GM23338 (cell line): ENCODE measurements at regions not wholly inside any gene's neighbourhood (a gene's known extent, or its start where the extent isn't known, plus 50 kb on each side); places are given as distances from the start of the nearest gene placed in this dataset.
A peak's percentile ranks its signal among the peaks of the same experiment; 100 is the strongest.

ENCODE experiments used
- ATAC-seq: fragments of 200-7000 bp; cut with Tn5 transposase; 3 replicates; pipeline ENCODE4 v1.9.1; 2020
- DNase-seq: peaks from one replicate; pipeline ENCODE4 v3.0.0-alpha.2; 2015; ENCODE audit warnings: low spot score
- H2AFZ ChIP-seq: fragments of 200-600 bp; sonication (generic); 2 replicates; pipeline ENCODE4 v1.8.0; 2016; ENCODE audit warnings: antibody characterized with exemption, mild to moderate bottlenecking, moderate library complexity
- H3F3A ChIP-seq: fragments of 200-600 bp; sonication (generic); replicated peaks from 2 replicates; pipeline ENCODE4 v1.8.0; 2017; ENCODE audit warnings: antibody characterized with exemption, mixed run types, low read depth
- H3K27ac ChIP-seq: fragments of 200-600 bp; sonication (generic); 2 replicates; pipeline ENCODE4 v1.6.1; 2016; ENCODE audit warnings: low read depth
- H3K27me3 ChIP-seq: fragments of 200-600 bp; sonication (generic); 2 replicates; pipeline ENCODE4 v1.8.0; 2016; ENCODE audit warnings: mild to moderate bottlenecking, mixed run types, moderate library complexity; ENCODE audit not compliant: insufficient read depth
- H3K36me3 ChIP-seq: fragments of 200-600 bp; sonication (generic); 2 replicates; pipeline ENCODE4 v1.8.0; 2016; ENCODE audit warnings: mild to moderate bottlenecking; ENCODE audit not compliant: insufficient read depth
- H3K4me1 ChIP-seq: fragments of 200-600 bp; sonication (generic); 2 replicates; pipeline ENCODE4 v1.8.0; 2016; ENCODE audit warnings: mild to moderate bottlenecking, moderate library complexity; ENCODE audit not compliant: insufficient read depth
- H3K4me2 ChIP-seq: fragments of 200-600 bp; sonication (generic); 2 replicates; pipeline ENCODE4 v1.7.1; 2017; ENCODE audit warnings: mixed run types
- H3K4me3 ChIP-seq: fragments of 200-600 bp; sonication (generic); 2 replicates; pipeline ENCODE4 v1.6.1; 2016; ENCODE audit warnings: mixed run types
- H3K79me2 ChIP-seq: fragments of 200-600 bp; sonication (generic); replicated peaks from 2 replicates; pipeline ENCODE4 v1.8.0; 2017; ENCODE audit warnings: mild to moderate bottlenecking; ENCODE audit not compliant: insufficient read depth
- H3K9me2 ChIP-seq: fragments of 200-600 bp; sonication (generic); 2 replicates; pipeline ENCODE4 v1.8.0; 2017; ENCODE audit not compliant: insufficient read depth
- H4K20me1 ChIP-seq: fragments of 200-600 bp; sonication (generic); replicated peaks from 2 replicates; pipeline ENCODE4 v1.8.0; 2017; ENCODE audit warnings: mild to moderate bottlenecking; ENCODE audit not compliant: insufficient read depth
- H3K27ac Mint-ChIP-seq: 2 replicates; pipeline ENCODE4 v1.8.0; 2020; ENCODE audit warnings: inconsistent platforms, mild to moderate bottlenecking, moderate library complexity, mixed read lengths
- H3K27me3 Mint-ChIP-seq: 3 replicates; pipeline ENCODE4 v1.8.0; 2022; ENCODE audit warnings: low read depth, mild to moderate bottlenecking, moderate library complexity, mixed read lengths, inconsistent platforms; ENCODE audit not compliant: insufficient read depth, poor library complexity
- H3K36me3 Mint-ChIP-seq: 3 replicates; pipeline ENCODE4 v1.8.0; 2021; ENCODE audit warnings: low read depth, mild to moderate bottlenecking, inconsistent platforms, moderate library complexity, mixed read lengths
- H3K4me1 Mint-ChIP-seq: 3 replicates; pipeline ENCODE4 v1.8.0; 2020; ENCODE audit warnings: mild to moderate bottlenecking, inconsistent platforms, mixed read lengths
- H3K4me3 Mint-ChIP-seq: 3 replicates; pipeline ENCODE4 v1.8.0; 2021; ENCODE audit warnings: moderate library complexity, mild to moderate bottlenecking, inconsistent platforms, mixed read lengths
- H3K9me3 Mint-ChIP-seq: 3 replicates; pipeline ENCODE4 v1.8.0; 2020; ENCODE audit warnings: moderate library complexity, mild to moderate bottlenecking, inconsistent platforms, mixed read lengths
- CREB1 ChIP-seq: fragments of 250-450 bp; sonication (Bioruptor Pico); IDR thresholded peaks from 2 replicates; pipeline ENCODE4 v1.5.0; 2020; ENCODE audit warnings: low read depth, mild to moderate bottlenecking, moderate library complexity
- EZH2 ChIP-seq: fragments of 200-600 bp; sonication (generic); IDR thresholded peaks from one replicate; pipeline ENCODE4 v1.8.0; 2017; ENCODE audit warnings: antibody characterized with exemption, mild to moderate bottlenecking, low read depth; ENCODE audit not compliant: unreplicated experiment
- EZH2phosphoT487 ChIP-seq: fragments of 200-600 bp; sonication (generic); IDR thresholded peaks from one replicate; pipeline ENCODE4 v1.8.1; 2018; ENCODE audit warnings: antibody characterized with exemption; ENCODE audit not compliant: unreplicated experiment
- JUNB ChIP-seq: IDR thresholded peaks from one replicate; pipeline ENCODE4 v1.6.1; 2016; ENCODE audit warnings: antibody characterized with exemption; ENCODE audit not compliant: unreplicated experiment
- NANOG ChIP-seq: IDR thresholded peaks from 2 replicates; pipeline ENCODE4 v1.6.1; 2016; ENCODE audit warnings: antibody characterized with exemption, borderline replicate concordance
- POLR2AphosphoS5 ChIP-seq: IDR thresholded peaks from 2 replicates; pipeline ENCODE4 v1.6.1; 2016; ENCODE audit warnings: antibody characterized with exemption, low read depth
- REST ChIP-seq: IDR thresholded peaks from one replicate; pipeline ENCODE4 v1.6.1; 2018; ENCODE audit warnings: antibody characterized with exemption; ENCODE audit not compliant: unreplicated experiment
- STAT1 ChIP-seq: IDR thresholded peaks from one replicate; pipeline ENCODE4 v1.6.1; 2016; ENCODE audit warnings: antibody characterized with exemption; ENCODE audit not compliant: unreplicated experiment
- ZNF114 ChIP-seq: fragments of 250-450 bp; sonication (Bioruptor Pico); IDR thresholded peaks from 2 replicates; pipeline ENCODE4 v1.5.0; 2020; ENCODE audit warnings: mild to moderate bottlenecking, moderate library complexity
- ZNF331 ChIP-seq: fragments of 250-450 bp; sonication (Bioruptor Pico); IDR thresholded peaks from 2 replicates; pipeline ENCODE4 v1.5.0; 2020; ENCODE audit warnings: low read depth, mild to moderate bottlenecking, moderate library complexity
- TF ChIP-seq, protein P1 (sequence below): IDR thresholded peaks from 2 replicates; pipeline ENCODE4 v1.6.1; 2016; ENCODE audit warnings: antibody characterized with exemption
- TF ChIP-seq, protein P2 (sequence below): fragments of 250-450 bp; sonication (Bioruptor Pico); IDR thresholded peaks from 2 replicates; pipeline ENCODE4 v1.5.0; 2020; ENCODE audit warnings: mild to moderate bottlenecking, moderate library complexity

GRCh38 chr3:78249294-78249693, 1209.4 kb downstream of the ROBO2 start:
- H2AFZ ChIP-seq = peak overlapping the region; percentile 92
- no peaks in the 10 kb centered on the region for H4K20me1 ChIP-seq
- H3K27me3 ChIP-seq = no peaks in the 10 kb centered on the region
- DNase-seq (no peak), ATAC-seq (no peak)
- no peak overlapping the region for H3K4me3 ChIP-seq
- no peak overlapping the region for H3K27ac ChIP-seq
- no peaks in the 10 kb centered on the region for H3K79me2 ChIP-seq
- Mint-ChIP-seq H3K36me3 (peaks cover 18% of the 10 kb centered on the region; the same call in 2 of the 3 replicates), H3K27ac (no peak overlapping the region), H3K9me3 (peaks cover 21% of the 10 kb centered on the region), H3K4me3 (no peak overlapping the region), H3K27me3 (peaks cover 1% of the 10 kb centered on the region), H3K4me1 (peaks cover 7% of the 10 kb centered on the region)
- H3F3A ChIP-seq = no peaks in the 10 kb centered on the region
- peaks cover 12% of the 10 kb centered on the region for H3K36me3 ChIP-seq
- TF ChIP-seq EZH2 (no peak), CREB1 (CRISPR knock-in tag) (no peak), ZNF331 (no peak), JUNB (no peak)
- no peaks in the 10 kb centered on the region for H3K9me2 ChIP-seq
- H3K4me1 ChIP-seq = peaks cover 3% of the 10 kb centered on the region; the same call in 1 of the 2 replicates
- no peak overlapping the region for H3K4me2 ChIP-seq

- Histone ChIP-seq H3F3A (no peaks in the 10 kb centered on the region), H4K20me1 (no peaks in the 10 kb centered on the region), H2AFZ (peak overlapping the region; percentile 69; the same call in 1 of the 2 replicates), H3K36me3 (no peaks in the 10 kb centered on the region), H3K9me2 (no peaks in the 10 kb centered on the region), H3K4me1 (peaks cover 7% of the 10 kb centered on the region), H3K27ac (no peak overlapping the region), H3K79me2 (no peaks in the 10 kb centered on the region), H3K27me3 (no peaks in the 10 kb centered on the region), H3K4me2 (no peak overlapping the region), H3K4me3 (no peak overlapping the region)
- ATAC-seq = no peak
- no peak overlapping the region for H3K27ac Mint-ChIP-seq
- no peaks in the 10 kb centered on the region for H3K27me3 Mint-ChIP-seq
- no peaks in the 10 kb centered on the region for H3K36me3 Mint-ChIP-seq
- DNase-seq = no peak
- peaks cover 19% of the 10 kb centered on the region for H3K4me1 Mint-ChIP-seq
- H3K4me3 Mint-ChIP-seq = no peak overlapping the region
- H3K9me3 Mint-ChIP-seq = no peaks in the 10 kb centered on the region
- TF ChIP-seq ZNF114 (no peak), POLR2AphosphoS5 (no peak), STAT1 (no peak), CREB1 (CRISPR knock-in tag) (no peak), REST (no peak), ZNF331 (no peak), NANOG (no peak), EZH2 (no peak), JUNB (no peak), EZH2phosphoT487 (no peak)
- TF ChIP-seq, protein P1, sequence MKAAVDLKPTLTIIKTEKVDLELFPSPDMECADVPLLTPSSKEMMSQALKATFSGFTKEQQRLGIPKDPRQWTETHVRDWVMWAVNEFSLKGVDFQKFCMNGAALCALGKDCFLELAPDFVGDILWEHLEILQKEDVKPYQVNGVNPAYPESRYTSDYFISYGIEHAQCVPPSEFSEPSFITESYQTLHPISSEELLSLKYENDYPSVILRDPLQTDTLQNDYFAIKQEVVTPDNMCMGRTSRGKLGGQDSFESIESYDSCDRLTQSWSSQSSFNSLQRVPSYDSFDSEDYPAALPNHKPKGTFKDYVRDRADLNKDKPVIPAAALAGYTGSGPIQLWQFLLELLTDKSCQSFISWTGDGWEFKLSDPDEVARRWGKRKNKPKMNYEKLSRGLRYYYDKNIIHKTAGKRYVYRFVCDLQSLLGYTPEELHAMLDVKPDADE = no peak
- TF ChIP-seq, protein P2, sequence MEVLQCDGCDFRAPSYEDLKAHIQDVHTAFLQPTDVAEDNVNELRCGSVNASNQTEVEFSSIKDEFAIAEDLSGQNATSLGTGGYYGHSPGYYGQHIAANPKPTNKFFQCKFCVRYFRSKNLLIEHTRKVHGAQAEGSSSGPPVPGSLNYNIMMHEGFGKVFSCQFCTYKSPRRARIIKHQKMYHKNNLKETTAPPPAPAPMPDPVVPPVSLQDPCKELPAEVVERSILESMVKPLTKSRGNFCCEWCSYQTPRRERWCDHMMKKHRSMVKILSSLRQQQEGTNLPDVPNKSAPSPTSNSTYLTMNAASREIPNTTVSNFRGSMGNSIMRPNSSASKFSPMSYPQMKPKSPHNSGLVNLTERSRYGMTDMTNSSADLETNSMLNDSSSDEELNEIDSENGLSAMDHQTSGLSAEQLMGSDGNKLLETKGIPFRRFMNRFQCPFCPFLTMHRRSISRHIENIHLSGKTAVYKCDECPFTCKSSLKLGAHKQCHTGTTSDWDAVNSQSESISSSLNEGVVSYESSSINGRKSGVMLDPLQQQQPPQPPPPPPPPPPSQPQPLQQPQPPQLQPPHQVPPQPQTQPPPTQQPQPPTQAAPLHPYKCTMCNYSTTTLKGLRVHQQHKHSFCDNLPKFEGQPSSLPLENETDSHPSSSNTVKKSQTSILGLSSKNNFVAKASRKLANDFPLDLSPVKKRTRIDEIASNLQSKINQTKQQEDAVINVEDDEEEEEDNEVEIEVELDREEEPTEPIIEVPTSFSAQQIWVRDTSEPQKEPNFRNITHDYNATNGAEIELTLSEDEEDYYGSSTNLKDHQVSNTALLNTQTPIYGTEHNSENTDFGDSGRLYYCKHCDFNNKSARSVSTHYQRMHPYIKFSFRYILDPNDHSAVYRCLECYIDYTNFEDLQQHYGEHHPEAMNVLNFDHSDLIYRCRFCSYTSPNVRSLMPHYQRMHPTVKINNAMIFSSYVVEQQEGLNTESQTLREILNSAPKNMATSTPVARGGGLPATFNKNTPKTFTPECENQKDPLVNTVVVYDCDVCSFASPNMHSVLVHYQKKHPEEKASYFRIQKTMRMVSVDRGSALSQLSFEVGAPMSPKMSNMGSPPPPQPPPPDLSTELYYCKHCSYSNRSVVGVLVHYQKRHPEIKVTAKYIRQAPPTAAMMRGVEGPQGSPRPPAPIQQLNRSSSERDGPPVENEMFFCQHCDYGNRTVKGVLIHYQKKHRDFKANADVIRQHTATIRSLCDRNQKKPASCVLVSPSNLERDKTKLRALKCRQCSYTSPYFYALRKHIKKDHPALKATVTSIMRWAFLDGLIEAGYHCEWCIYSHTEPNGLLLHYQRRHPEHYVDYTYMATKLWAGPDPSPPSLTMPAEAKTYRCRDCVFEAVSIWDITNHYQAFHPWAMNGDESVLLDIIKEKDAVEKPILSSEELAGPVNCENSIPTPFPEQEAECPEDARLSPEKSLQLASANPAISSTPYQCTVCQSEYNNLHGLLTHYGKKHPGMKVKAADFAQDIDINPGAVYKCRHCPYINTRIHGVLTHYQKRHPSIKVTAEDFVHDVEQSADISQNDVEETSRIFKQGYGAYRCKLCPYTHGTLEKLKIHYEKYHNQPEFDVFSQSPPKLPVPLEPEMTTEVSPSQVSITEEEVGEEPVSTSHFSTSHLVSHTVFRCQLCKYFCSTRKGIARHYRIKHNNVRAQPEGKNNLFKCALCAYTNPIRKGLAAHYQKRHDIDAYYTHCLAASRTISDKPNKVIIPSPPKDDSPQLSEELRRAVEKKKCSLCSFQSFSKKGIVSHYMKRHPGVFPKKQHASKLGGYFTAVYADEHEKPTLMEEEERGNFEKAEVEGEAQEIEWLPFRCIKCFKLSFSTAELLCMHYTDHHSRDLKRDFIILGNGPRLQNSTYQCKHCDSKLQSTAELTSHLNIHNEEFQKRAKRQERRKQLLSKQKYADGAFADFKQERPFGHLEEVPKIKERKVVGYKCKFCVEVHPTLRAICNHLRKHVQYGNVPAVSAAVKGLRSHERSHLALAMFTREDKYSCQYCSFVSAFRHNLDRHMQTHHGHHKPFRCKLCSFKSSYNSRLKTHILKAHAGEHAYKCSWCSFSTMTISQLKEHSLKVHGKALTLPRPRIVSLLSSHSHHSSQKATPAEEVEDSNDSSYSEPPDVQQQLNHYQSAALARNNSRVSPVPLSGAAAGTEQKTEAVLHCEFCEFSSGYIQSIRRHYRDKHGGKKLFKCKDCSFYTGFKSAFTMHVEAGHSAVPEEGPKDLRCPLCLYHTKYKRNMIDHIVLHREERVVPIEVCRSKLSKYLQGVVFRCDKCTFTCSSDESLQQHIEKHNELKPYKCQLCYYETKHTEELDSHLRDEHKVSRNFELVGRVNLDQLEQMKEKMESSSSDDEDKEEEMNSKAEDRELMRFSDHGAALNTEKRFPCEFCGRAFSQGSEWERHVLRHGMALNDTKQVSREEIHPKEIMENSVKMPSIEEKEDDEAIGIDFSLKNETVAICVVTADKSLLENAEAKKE (CRISPR knock-in tag) = no peak
Observed at GRCh38 chr3:78253860-78254259, 1214.0 kb downstream of the ROBO2 start.
